IMR-90 (cell line): ENCODE measurements at regions not wholly inside any gene's neighbourhood (a gene's known extent, or its start where the extent isn't known, plus 50 kb on each side); places are given as distances from the start of the nearest gene placed in this dataset.

Source experiments
- ATAC-seq: fragments of 200-7000 bp; cut with Tn5 transposase; 2 replicates; pipeline ENCODE4 v1.9.1; 2020; ENCODE audit warnings: low read depth, mild to moderate bottlenecking, moderate library complexity
- BruUV-seq: library from RNA; stranded (reverse); fragments of 400-500 nt; replicated peaks from 2 replicates; lab custom pipeline; 2021; lab: Mats Ljungman, UMichigan
- CTCF ChIA-PET: fragments of 300-600 bp; formaldehyde crosslinking; extraction: SDS; loops from one replicate; lab custom pipeline; 2021; ENCODE audit warnings: antibody characterized with exemption; lab: Yijun Ruan, JAX
- POLR2A ChIA-PET: fragments of 300-600 bp; sonication (Branson Sonifier 250); formaldehyde crosslinking; loops from one replicate; lab custom pipeline; 2022; ENCODE audit warnings: antibody characterized with exemption; ENCODE audit not compliant: unreplicated experiment; lab: Charles Lee
- DNase-seq: peaks from one replicate; pipeline ENCODE4 v3.0.0; 2013
- H2AFZ ChIP-seq: replicated peaks from 2 replicates; pipeline ENCODE3; 2013; ENCODE audit warnings: low read length, mild to moderate bottlenecking; ENCODE audit not compliant: poor library complexity
- H2AK5ac ChIP-seq: 2 replicates; pipeline ENCODE4 v1.6.1; 2013; ENCODE audit warnings: low read depth, low read length, inconsistent platforms
- H2AK9ac ChIP-seq: replicated peaks from 2 replicates; pipeline ENCODE3; 2013; ENCODE audit warnings: mild to moderate bottlenecking, low read depth, low read length, moderate library complexity; ENCODE audit not compliant: poor library complexity
- H2BK120ac ChIP-seq: 2 replicates; pipeline ENCODE4 v1.6.1; 2013; ENCODE audit warnings: low read depth, low read length, inconsistent platforms
- H2BK15ac ChIP-seq: 3 replicates; pipeline ENCODE4 v1.6.1; 2013; ENCODE audit warnings: low read depth, low read length, inconsistent platforms
- H2BK20ac ChIP-seq: 2 replicates; pipeline ENCODE4 v1.6.1; 2013; ENCODE audit warnings: low read depth, mild to moderate bottlenecking, inconsistent platforms, low read length, moderate library complexity
- H2BK5ac ChIP-seq: 2 replicates; pipeline ENCODE4 v1.6.1; 2013; ENCODE audit warnings: mild to moderate bottlenecking, low read depth, low read length, inconsistent platforms; ENCODE audit not compliant: poor library complexity, severe bottlenecking
- H3K14ac ChIP-seq: replicated peaks from 2 replicates; pipeline ENCODE4 v1.6.1; 2013; ENCODE audit warnings: low read depth, low read length, inconsistent platforms
- H3K18ac ChIP-seq: 2 replicates; pipeline ENCODE4 v1.6.1; 2013; ENCODE audit warnings: low read depth, low read length, control low read depth
- H3K23ac ChIP-seq: 2 replicates; pipeline ENCODE4 v1.6.1; 2013; ENCODE audit warnings: low read depth, low read length, inconsistent platforms
- H3K27ac ChIP-seq: 2 replicates; pipeline ENCODE4 v1.5.1; 2013; ENCODE audit warnings: mild to moderate bottlenecking, control low read depth, low read length; ENCODE audit not compliant: insufficient read depth
- H3K27me3 ChIP-seq: 2 replicates; pipeline ENCODE4 v1.6.1; 2013; ENCODE audit warnings: low read length; ENCODE audit not compliant: control insufficient read depth, insufficient read depth
- H3K36me3 ChIP-seq: 2 replicates; pipeline ENCODE4 v1.6.1; 2013; ENCODE audit warnings: low read length, mixed read lengths; ENCODE audit not compliant: control insufficient read depth, insufficient read depth
- H3K4ac ChIP-seq: 2 replicates; pipeline ENCODE4 v1.6.1; 2013; ENCODE audit warnings: low read depth, low read length, inconsistent platforms
- H3K4me1 ChIP-seq: 2 replicates; pipeline ENCODE4 v1.6.1; 2013; ENCODE audit warnings: low read length, mixed read lengths; ENCODE audit not compliant: control insufficient read depth, insufficient read depth
- H3K4me2 ChIP-seq: 2 replicates; pipeline ENCODE4 v1.6.1; 2013; ENCODE audit warnings: low read depth, mild to moderate bottlenecking, control low read depth, low read length, moderate library complexity
- H3K4me3 ChIP-seq: 2 replicates; pipeline ENCODE4 v1.5.1; 2013; ENCODE audit warnings: low read depth, mild to moderate bottlenecking, control low read depth, low read length, moderate library complexity; ENCODE audit not compliant: insufficient read depth
- H3K56ac ChIP-seq: 2 replicates; pipeline ENCODE4 v1.6.1; 2013; ENCODE audit warnings: low read length, inconsistent platforms; ENCODE audit not compliant: insufficient read depth; ENCODE audit errors: extremely low read depth
- H3K79me1 ChIP-seq, 2 experiments: 2 replicates each; pipeline ENCODE4 v1.6.1; 2013; ENCODE audit warnings: low read length in 2 of 2, inconsistent platforms in 1 of 2, low read depth in 1 of 2
- H3K9ac ChIP-seq: 2 replicates; pipeline ENCODE4 v1.6.1; 2013; ENCODE audit warnings: low read depth, low read length, control low read depth
- H3K9me1 ChIP-seq: 2 replicates; pipeline ENCODE4 v1.6.1; 2013; ENCODE audit warnings: low read length, inconsistent platforms; ENCODE audit not compliant: insufficient read depth
- H3K9me3 ChIP-seq: 2 replicates; pipeline ENCODE4 v1.6.1; 2013; ENCODE audit warnings: low read length; ENCODE audit not compliant: control insufficient read depth, insufficient read depth
- H4K20me1 ChIP-seq: 2 replicates; pipeline ENCODE4 v1.6.1; 2013; ENCODE audit warnings: low read length, inconsistent platforms; ENCODE audit not compliant: insufficient read depth
- H4K5ac ChIP-seq: 2 replicates; pipeline ENCODE4 v1.6.1; 2013; ENCODE audit warnings: mild to moderate bottlenecking, low read depth, low read length, control low read depth
- H4K8ac ChIP-seq, 2 experiments: 2 replicates each; pipeline ENCODE4 v1.6.1; 2013; ENCODE audit warnings: low read depth in 2 of 2, low read length in 2 of 2, control low read depth in 1 of 2, inconsistent platforms in 1 of 2
- H4K91ac ChIP-seq: 2 replicates; pipeline ENCODE4 v1.6.1; 2013; ENCODE audit warnings: low read depth, low read length, inconsistent platforms; ENCODE audit not compliant: insufficient read depth
- BHLHE40 ChIP-seq: fragments of 150-350 bp; IDR thresholded peaks from 2 replicates; pipeline ENCODE4 v1.6.1; 2016; ENCODE audit warnings: mild to moderate bottlenecking, low read depth, low read length
- CEBPB ChIP-seq: IDR thresholded peaks from 2 replicates; pipeline ENCODE4 v1.6.1; 2012; ENCODE audit warnings: low read depth, low read length, improper control_type of control experiment
- CHD1 ChIP-seq: IDR thresholded peaks from 2 replicates; pipeline ENCODE4 v1.6.1; 2012; ENCODE audit warnings: low read depth, low read length, improper control_type of control experiment
- FOS ChIP-seq: fragments of 150-350 bp; IDR thresholded peaks from 2 replicates; pipeline ENCODE4 v1.6.1; 2016; ENCODE audit warnings: low read depth, low read length
- MAFK ChIP-seq: IDR thresholded peaks from 2 replicates; pipeline ENCODE4 v1.6.1; 2012; ENCODE audit warnings: low read depth, low read length, improper control_type of control experiment
- MAZ ChIP-seq: IDR thresholded peaks from 2 replicates; pipeline ENCODE4 v1.6.1; 2012; ENCODE audit warnings: low read depth, mild to moderate bottlenecking, low read length, improper control_type of control experiment, moderate library complexity, borderline replicate concordance
- MXI1 ChIP-seq: IDR thresholded peaks from 2 replicates; pipeline ENCODE4 v1.6.1; 2012; ENCODE audit warnings: low read depth, mild to moderate bottlenecking, low read length, moderate library complexity, borderline replicate concordance
- NFE2L2 ChIP-seq: fragments of 150-350 bp; IDR thresholded peaks from 2 replicates; pipeline ENCODE4 v1.6.1; 2016; ENCODE audit warnings: low read depth, mild to moderate bottlenecking, low read length
- POLR2A ChIP-seq: IDR thresholded peaks from 2 replicates; pipeline ENCODE4 v1.6.1; 2012; ENCODE audit warnings: mild to moderate bottlenecking, low read depth, low read length
- RAD21 ChIP-seq: IDR thresholded peaks from 2 replicates; pipeline ENCODE4 v1.6.1; 2012; ENCODE audit warnings: low read length, improper control_type of control experiment
- RCOR1 ChIP-seq: IDR thresholded peaks from 2 replicates; pipeline ENCODE4 v1.6.1; 2012; ENCODE audit warnings: mild to moderate bottlenecking, low read length, improper control_type of control experiment; ENCODE audit not compliant: insufficient replicate concordance
- RFX5 ChIP-seq: IDR thresholded peaks from 2 replicates; pipeline ENCODE4 v1.8.0; 2012; ENCODE audit warnings: low read depth, mild to moderate bottlenecking, low read length, moderate library complexity
- SMC3 ChIP-seq: fragments of 150-350 bp; IDR thresholded peaks from 2 replicates; pipeline ENCODE4 v1.6.1; 2016; ENCODE audit warnings: low read depth, mild to moderate bottlenecking, antibody characterized with exemption, low read length, moderate library complexity
- WGBS, 2 experiments: methylation state at CpG; one replicate each; pipeline versions ENCODE4 v1.1.5 to v1.1.7; 2013; ENCODE audit warnings: missing lambda C conversion rate in 2 of 2; ENCODE audit not compliant: insufficient read length in 1 of 2; ENCODE audit errors: extremely low coverage in 2 of 2; 5-methylcytosine and 5-hydroxymethylcytosine counted together
- dilution Hi-C: fragments of 300-500 bp; cut with HindIII; formaldehyde crosslinking; loops from one replicate; pipeline ENCODE4 v1.14.3; 2018; ENCODE audit warnings: low sequenced_read_pairs; ENCODE audit not compliant: unreplicated experiment
- in situ Hi-C: fragments of 300-500 bp; cut with MboI; formaldehyde crosslinking; loops from 3 replicates; pipeline ENCODE4 v1.14.3; 2019; ENCODE audit warnings: low sequenced_read_pairs, inconsistent platforms, mixed read lengths
- intact Hi-C: fragments of 100-400 bp; cut with micrococcal nuclease; formaldehyde crosslinking; loops from 2 replicates; pipeline ENCODE4 v1.10.0; 2022
- TF ChIP-seq, protein P1 (sequence below): conservative IDR thresholded peaks from 2 replicates; pipeline ENCODE4 v1.5.1; 2012; ENCODE audit warnings: mild to moderate bottlenecking, low read depth, low read length, improper control_type of control experiment
- TF ChIP-seq, protein P2 (sequence below): fragments of 150-350 bp; IDR thresholded peaks from 2 replicates; pipeline ENCODE4 v1.6.1; 2016; ENCODE audit warnings: low read depth, mild to moderate bottlenecking, low read length, moderate library complexity, borderline replicate concordance
- TF ChIP-seq, protein P3 (sequence below): fragments of 150-350 bp; IDR thresholded peaks from 2 replicates; pipeline ENCODE4 v1.6.1; 2017; ENCODE audit warnings: mild to moderate bottlenecking, antibody characterized with exemption, low read length, low read depth

GRCh38 chr9:78970375-78970774, 601.4 kb upstream of the TLE4 start:
- ChIA-PET POLR2A (no interaction called here), CTCF (interaction anchor here (0.6 kb wide), 1 partner anchor 468 kb away, joined by 4 read pairs; no protein-coding TSS in a partner anchor)
- WGBS, 2 experiments, result 83% methylated on average over 2 of the region's 2 CpGs; no CpG with 5 or more reads in 1 of the 2 experiments
- no peak for ATAC-seq
- H4K20me1 ChIP-seq, result no peaks in the 10 kb centered on the region
- no peak overlapping the region for H4K8ac ChIP-seq
- no peak overlapping the region for H4K5ac ChIP-seq
- H3K23ac ChIP-seq, result no peak overlapping the region
- dilution Hi-C loops (no loop called here), intact Hi-C loops (no loop called here), in situ Hi-C loops (no loop called here)
- H2BK120ac ChIP-seq, result no peak overlapping the region
- H3K4me3 ChIP-seq, result no peak overlapping the region
- no peak for DNase-seq
- no peak overlapping the region for H3K4ac ChIP-seq
- H2BK15ac ChIP-seq, result no peak overlapping the region
- H2BK5ac ChIP-seq, result no peak overlapping the region
- no peak overlapping the region for H4K91ac ChIP-seq
- H2AK5ac ChIP-seq, result no peak overlapping the region
- no peaks in the 10 kb centered on the region for H3K27me3 ChIP-seq
- no peak for TF ChIP-seq MAFK
- TF ChIP-seq RAD21, result no peak
- no peak for TF ChIP-seq CEBPB
- TF ChIP-seq BHLHE40, result no peak
- no peak for TF ChIP-seq POLR2A
- TF ChIP-seq MXI1, result no peak
- TF ChIP-seq MAZ, result no peak
- TF ChIP-seq, protein P1, sequence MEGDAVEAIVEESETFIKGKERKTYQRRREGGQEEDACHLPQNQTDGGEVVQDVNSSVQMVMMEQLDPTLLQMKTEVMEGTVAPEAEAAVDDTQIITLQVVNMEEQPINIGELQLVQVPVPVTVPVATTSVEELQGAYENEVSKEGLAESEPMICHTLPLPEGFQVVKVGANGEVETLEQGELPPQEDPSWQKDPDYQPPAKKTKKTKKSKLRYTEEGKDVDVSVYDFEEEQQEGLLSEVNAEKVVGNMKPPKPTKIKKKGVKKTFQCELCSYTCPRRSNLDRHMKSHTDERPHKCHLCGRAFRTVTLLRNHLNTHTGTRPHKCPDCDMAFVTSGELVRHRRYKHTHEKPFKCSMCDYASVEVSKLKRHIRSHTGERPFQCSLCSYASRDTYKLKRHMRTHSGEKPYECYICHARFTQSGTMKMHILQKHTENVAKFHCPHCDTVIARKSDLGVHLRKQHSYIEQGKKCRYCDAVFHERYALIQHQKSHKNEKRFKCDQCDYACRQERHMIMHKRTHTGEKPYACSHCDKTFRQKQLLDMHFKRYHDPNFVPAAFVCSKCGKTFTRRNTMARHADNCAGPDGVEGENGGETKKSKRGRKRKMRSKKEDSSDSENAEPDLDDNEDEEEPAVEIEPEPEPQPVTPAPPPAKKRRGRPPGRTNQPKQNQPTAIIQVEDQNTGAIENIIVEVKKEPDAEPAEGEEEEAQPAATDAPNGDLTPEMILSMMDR, result no peak
- TF ChIP-seq, protein P2, sequence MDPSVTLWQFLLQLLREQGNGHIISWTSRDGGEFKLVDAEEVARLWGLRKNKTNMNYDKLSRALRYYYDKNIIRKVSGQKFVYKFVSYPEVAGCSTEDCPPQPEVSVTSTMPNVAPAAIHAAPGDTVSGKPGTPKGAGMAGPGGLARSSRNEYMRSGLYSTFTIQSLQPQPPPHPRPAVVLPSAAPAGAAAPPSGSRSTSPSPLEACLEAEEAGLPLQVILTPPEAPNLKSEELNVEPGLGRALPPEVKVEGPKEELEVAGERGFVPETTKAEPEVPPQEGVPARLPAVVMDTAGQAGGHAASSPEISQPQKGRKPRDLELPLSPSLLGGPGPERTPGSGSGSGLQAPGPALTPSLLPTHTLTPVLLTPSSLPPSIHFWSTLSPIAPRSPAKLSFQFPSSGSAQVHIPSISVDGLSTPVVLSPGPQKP, result no peak
- TF ChIP-seq FOS, result no peak
- no peak for TF ChIP-seq SMC3
- no peak for TF ChIP-seq NFE2L2
- no peak for TF ChIP-seq RFX5
- TF ChIP-seq CHD1, result no peak
- TF ChIP-seq, protein P3, sequence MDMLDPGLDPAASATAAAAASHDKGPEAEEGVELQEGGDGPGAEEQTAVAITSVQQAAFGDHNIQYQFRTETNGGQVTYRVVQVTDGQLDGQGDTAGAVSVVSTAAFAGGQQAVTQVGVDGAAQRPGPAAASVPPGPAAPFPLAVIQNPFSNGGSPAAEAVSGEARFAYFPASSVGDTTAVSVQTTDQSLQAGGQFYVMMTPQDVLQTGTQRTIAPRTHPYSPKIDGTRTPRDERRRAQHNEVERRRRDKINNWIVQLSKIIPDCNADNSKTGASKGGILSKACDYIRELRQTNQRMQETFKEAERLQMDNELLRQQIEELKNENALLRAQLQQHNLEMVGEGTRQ, result no peak
- no peak for TF ChIP-seq RCOR1
- H3K18ac ChIP-seq, result no peak overlapping the region
- no peaks in the 10 kb centered on the region for H3K36me3 ChIP-seq
- no peaks in the 10 kb centered on the region for H3K79me1 ChIP-seq
- no peak overlapping the region for H3K4me2 ChIP-seq
- H3K9me3 ChIP-seq, result no peaks in the 10 kb centered on the region
- H3K9me1 ChIP-seq, result no peaks in the 10 kb centered on the region
- H3K27ac ChIP-seq, result no peak overlapping the region
- H2AK9ac ChIP-seq, result no peak overlapping the region
- H3K4me1 ChIP-seq, result no peaks in the 10 kb centered on the region
- no peak overlapping the region for H3K9ac ChIP-seq
- no peak overlapping the region for H3K56ac ChIP-seq
- H3K14ac ChIP-seq, result no peak overlapping the region
- H2AFZ ChIP-seq, result no peak overlapping the region
- H2BK20ac ChIP-seq, result no peak overlapping the region
- no TSS peak for BruUV-seq
